ENCODE measurements at regions not wholly inside any gene's neighbourhood (a gene's known extent, or its start where the extent isn't known, plus 50 kb on each side); places are given as distances from the start of the nearest gene placed in this dataset.
"Not testable (repeated sequence)": the region's sequence is repeated elsewhere in the genome, so short reads cannot be mapped to it uniquely, and the experiment has no call there.

DNA sequence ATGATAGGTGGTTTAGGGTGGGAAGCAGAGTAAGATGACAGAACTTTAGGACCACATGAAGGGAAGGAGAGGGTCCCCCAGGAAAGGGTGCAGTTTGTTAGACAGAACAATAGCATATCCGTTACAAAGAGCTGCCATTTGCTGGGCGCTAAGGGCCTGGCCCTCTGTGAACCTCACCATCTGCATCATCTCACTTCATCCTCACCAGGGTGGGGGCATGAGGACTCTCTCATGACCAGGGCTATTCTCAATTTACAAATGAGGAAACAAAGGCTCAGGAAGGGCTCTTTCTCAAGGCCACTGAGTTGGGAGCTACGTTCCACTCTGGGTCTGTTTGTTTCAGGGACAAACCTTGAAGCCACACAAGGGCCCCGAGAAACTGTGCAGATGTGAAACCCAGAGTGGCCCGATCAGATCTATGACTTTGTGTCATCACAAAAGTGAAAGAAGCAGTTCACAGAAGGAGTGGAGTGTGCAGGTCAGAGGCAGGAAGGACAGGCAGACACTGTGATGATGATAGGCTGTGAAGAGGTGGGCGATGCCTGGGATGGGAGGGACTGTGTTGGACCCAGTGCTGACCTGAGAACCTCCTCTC, 304.8 kb upstream of the PLGLB2 start:
- TF ChIP-seq, protein P1, sequence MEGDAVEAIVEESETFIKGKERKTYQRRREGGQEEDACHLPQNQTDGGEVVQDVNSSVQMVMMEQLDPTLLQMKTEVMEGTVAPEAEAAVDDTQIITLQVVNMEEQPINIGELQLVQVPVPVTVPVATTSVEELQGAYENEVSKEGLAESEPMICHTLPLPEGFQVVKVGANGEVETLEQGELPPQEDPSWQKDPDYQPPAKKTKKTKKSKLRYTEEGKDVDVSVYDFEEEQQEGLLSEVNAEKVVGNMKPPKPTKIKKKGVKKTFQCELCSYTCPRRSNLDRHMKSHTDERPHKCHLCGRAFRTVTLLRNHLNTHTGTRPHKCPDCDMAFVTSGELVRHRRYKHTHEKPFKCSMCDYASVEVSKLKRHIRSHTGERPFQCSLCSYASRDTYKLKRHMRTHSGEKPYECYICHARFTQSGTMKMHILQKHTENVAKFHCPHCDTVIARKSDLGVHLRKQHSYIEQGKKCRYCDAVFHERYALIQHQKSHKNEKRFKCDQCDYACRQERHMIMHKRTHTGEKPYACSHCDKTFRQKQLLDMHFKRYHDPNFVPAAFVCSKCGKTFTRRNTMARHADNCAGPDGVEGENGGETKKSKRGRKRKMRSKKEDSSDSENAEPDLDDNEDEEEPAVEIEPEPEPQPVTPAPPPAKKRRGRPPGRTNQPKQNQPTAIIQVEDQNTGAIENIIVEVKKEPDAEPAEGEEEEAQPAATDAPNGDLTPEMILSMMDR (IDR thresholded peaks at IDR 0.05): not testable (repeated sequence)
- not testable (repeated sequence) for TF ChIP-seq POLR2A (IDR thresholded peaks at IDR 0.05)
